Fibroblast of pulmonary artery (primary cell): ENCODE measurements at regions not wholly inside any gene's neighbourhood (a gene's known extent, or its start where the extent isn't known, plus 50 kb on each side); places are given as distances from the start of the nearest gene placed in this dataset.

ENCODE experiments used
- DNase-seq: peaks from one replicate; pipeline ENCODE4 v3.0.0-alpha.2; 2010; ENCODE audit warnings: low read depth
- H3K4me3 ChIP-seq: replicated peaks from 2 replicates; pipeline ENCODE4 v1.5.1; 2011; ENCODE audit warnings: low read depth, mild to moderate bottlenecking, control low read depth, low read length, moderate library complexity
- TF ChIP-seq, protein P1 (sequence below): IDR thresholded peaks from 2 replicates; pipeline ENCODE4 v1.5.1; 2011; ENCODE audit warnings: mild to moderate bottlenecking, control low read depth, low read length, inconsistent platforms; ENCODE audit errors: missing control alignments

DNA sequence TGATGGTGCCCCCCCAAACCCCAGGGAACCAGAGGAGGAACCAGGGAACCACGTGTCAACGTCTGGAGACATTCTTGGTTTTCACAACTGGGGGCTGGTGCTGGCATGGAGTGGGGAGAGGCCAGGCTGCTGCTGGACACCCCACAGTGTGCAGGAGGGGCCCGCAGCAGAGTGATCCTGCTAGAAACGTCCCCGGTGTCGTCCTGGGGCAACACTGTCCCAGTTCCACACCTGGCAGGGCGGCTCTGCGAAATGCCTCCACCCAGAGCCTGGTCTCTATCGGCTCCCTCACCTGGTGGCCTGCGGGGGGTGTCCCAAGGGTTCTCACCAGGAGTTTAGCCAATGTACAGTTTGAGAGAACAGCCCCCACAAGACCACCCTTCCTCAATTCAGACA is 226.3 kb downstream of the CTTN start:
- TF ChIP-seq, protein P1, sequence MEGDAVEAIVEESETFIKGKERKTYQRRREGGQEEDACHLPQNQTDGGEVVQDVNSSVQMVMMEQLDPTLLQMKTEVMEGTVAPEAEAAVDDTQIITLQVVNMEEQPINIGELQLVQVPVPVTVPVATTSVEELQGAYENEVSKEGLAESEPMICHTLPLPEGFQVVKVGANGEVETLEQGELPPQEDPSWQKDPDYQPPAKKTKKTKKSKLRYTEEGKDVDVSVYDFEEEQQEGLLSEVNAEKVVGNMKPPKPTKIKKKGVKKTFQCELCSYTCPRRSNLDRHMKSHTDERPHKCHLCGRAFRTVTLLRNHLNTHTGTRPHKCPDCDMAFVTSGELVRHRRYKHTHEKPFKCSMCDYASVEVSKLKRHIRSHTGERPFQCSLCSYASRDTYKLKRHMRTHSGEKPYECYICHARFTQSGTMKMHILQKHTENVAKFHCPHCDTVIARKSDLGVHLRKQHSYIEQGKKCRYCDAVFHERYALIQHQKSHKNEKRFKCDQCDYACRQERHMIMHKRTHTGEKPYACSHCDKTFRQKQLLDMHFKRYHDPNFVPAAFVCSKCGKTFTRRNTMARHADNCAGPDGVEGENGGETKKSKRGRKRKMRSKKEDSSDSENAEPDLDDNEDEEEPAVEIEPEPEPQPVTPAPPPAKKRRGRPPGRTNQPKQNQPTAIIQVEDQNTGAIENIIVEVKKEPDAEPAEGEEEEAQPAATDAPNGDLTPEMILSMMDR = no peak
- no peak overlapping the region for H3K4me3 ChIP-seq
- DNase-seq = no peak

DNA sequence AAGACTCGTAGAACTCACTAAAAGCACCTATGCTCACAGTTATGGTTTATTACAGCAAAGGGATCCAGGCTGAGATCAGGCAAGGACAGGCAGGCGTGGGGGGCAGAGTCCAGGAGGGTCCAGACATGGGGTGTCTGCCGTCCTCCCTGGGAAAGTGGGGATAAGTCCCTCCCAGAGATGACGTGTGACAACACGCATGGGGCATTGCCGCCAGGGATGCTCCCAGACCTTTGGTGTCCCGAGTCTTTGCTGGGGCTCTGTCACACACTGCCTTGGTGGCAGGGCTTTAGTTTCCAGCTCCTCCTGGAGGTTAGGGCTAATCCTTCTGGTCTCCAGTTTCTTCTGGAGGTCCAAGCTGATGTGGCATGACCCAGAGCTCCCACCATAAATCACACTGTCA is 226.7 kb downstream of the CTTN start:
- no peak overlapping the region for H3K4me3 ChIP-seq
- TF ChIP-seq, protein P1 = no peak
- no peak for DNase-seq

DNA sequence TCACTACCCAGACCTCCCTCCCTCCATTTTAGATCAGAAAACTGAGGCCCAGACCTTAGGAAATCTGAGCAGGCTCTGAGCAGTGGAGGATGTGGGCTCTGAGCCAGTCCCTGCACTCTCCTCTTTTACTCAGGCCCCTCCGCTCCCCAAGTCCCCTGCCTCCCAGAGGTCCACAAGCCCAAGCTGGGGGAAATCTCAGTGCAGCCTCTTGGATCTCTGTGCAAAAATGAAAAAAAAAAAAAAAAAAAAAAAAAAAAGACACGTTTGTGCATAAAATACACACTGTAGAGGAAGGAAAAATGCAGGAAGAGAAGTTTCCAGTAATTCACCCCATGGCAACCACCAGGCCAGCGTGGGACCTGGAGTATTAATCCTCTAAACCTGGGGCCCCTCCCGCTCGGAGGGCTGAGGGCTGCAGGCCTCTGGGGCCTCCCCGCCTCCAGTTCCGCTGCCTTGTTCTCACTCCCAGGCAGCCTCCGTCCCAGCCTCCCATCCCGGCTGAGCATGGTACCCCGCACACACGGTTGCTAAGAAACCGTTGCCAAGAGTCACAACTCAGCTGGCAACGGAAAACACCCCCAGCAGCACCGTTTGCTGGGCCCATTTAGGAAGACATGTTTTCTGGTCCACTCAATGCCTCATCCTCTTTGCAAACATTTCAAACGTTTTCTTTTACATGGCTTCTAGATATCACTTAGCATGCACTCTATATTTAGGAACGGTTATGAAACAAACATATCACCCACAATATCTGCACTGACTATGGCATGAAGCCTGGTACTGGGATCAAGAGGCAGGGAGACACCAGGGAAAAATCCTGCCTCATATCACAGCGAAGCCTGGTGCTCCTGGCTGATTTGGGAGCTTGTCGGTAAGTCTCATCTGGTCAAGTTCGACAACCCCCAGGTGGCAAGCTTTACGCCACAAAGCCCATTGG is 227.5 kb downstream of the CTTN start:
- TF ChIP-seq, protein P1 = no peak
- DNase-seq = no peak
- H3K4me3 ChIP-seq = no peak overlapping the region

DNA sequence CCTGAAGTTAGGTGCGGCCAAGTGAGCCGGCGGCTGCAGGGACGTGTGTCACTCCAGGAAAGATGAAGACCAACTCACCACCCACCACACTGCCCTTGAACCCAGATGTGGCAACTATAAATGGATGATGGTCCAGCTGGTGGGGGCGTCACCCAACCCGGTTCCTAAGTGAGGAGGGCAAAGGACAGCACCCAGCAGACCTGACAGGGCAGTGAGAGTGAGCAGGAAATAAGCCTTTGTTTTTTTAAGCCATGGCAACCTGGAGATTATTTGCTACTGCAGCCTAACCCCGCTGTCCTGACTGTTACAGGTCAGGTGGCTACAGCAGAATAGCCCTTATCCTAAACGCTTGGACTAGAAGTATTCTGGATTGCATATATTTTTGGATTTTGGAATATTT is 228.9 kb downstream of the CTTN start:
- no peak overlapping the region for H3K4me3 ChIP-seq
- DNase-seq = no peak
- TF ChIP-seq, protein P1 = no peak

DNA sequence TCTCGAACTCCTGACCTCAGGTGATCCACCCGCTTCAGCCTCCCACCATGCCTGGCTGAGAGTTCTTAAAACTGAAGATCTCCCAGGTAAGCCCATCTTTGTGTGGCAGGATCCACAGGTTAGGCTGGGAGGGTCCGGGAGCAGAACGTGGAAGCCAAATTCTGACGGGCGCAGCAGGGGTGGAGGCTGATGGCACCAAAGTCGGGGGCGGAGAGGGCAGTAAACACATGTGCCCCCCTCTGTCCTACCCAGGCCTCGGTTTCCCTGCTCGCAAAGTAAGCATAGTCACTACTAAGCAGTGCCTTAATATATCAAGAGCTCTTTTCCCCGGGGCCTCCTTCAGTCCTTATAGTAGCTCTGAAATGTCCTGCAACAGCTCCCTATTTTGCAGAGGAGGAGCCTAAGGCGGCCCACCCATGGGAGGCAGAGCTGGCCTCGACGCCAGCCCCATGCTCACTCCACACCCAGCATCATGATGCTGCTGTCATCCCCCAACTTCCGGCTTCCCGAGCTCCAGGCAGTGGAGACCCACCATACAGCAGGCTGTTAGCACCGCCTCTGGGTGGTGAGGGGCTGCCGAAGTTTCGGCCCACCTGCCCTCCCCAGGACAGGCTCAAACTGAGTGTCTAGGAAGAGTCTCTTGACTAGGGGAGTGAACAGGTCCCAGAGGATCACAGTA is 230.0 kb downstream of the CTTN start:
- TF ChIP-seq, protein P1 = no peak
- no peak overlapping the region for H3K4me3 ChIP-seq
- no peak for DNase-seq

DNA sequence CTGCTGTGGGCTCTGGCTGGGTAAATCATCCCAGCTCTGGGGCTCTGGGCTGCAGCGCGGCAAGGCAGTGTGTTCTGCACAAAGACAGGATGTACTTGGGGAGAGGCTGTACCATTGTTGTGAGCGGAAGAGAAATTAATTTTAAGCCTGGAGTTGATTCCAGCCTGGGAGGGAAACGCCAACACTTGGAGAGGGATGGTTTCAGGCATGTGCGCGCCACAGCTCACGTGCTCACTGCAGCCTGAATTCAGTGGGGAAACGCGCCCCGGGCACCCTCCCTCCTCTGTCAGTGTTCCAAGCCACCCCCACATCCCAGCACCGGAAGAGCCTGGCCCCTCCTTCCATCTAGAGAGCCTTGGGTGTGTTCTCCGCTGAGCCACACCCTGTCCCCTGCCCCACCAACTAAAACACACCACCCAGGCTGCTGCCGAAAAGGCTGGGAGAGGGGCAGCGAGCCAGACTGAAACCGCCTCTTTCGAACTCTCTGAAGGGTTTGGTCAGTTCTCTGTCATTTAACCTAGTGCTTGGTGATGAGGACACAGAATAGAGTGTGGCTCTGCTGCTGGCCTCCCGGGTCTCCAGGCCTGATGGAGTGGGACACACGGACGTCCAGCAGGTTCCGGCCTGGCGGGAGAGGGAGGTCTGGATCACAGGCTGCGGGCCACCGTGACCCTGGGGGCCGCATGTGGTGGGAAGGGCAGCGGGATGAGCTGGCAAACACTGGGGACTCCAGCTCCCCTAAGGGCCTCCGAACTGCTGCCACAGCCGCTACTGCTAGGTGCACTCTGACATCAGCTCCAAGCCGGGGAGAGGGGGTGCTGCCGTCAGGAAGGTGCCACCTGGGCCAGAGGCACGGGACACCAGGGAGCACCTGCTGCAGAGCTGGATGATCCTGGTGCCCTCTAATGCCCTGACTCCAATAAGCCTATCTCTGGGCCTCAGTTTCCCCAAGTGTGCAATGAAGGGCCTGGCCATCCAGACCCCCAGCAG is 230.8 kb downstream of the CTTN start:
- no peak overlapping the region for H3K4me3 ChIP-seq
- TF ChIP-seq, protein P1 = no peak
- no peak for DNase-seq
